ENCODE measurements at regions not wholly inside any gene's neighbourhood (a gene's known extent, or its start where the extent isn't known, plus 50 kb on each side); places are given as distances from the start of the nearest gene placed in this dataset.
"Not testable (repeated sequence)": the region's sequence is repeated elsewhere in the genome, so short reads cannot be mapped to it uniquely, and the experiment has no call there.

- no peaks in the 10 kb centered on the region for H3K27me3 ChIP-seq (ENCODE audit: insufficient read depth, poor library complexity, severe bottlenecking)
- TF ChIP-seq, protein P1, sequence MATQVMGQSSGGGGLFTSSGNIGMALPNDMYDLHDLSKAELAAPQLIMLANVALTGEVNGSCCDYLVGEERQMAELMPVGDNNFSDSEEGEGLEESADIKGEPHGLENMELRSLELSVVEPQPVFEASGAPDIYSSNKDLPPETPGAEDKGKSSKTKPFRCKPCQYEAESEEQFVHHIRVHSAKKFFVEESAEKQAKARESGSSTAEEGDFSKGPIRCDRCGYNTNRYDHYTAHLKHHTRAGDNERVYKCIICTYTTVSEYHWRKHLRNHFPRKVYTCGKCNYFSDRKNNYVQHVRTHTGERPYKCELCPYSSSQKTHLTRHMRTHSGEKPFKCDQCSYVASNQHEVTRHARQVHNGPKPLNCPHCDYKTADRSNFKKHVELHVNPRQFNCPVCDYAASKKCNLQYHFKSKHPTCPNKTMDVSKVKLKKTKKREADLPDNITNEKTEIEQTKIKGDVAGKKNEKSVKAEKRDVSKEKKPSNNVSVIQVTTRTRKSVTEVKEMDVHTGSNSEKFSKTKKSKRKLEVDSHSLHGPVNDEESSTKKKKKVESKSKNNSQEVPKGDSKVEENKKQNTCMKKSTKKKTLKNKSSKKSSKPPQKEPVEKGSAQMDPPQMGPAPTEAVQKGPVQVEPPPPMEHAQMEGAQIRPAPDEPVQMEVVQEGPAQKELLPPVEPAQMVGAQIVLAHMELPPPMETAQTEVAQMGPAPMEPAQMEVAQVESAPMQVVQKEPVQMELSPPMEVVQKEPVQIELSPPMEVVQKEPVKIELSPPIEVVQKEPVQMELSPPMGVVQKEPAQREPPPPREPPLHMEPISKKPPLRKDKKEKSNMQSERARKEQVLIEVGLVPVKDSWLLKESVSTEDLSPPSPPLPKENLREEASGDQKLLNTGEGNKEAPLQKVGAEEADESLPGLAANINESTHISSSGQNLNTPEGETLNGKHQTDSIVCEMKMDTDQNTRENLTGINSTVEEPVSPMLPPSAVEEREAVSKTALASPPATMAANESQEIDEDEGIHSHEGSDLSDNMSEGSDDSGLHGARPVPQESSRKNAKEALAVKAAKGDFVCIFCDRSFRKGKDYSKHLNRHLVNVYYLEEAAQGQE (IDR thresholded peaks at IDR 0.05; ENCODE audit: insufficient replicate concordance, low read depth) = no peak
- TF ChIP-seq POLR2AphosphoS5 (IDR thresholded peaks at IDR 0.05; ENCODE audit: low read depth) = no peak
- no peak for TF ChIP-seq SPI1 (IDR thresholded peaks at IDR 0.05; ENCODE audit: borderline replicate concordance, low read depth)
- TF ChIP-seq GABPA (IDR thresholded peaks at IDR 0.05; ENCODE audit: low read depth) = no peak
- TF ChIP-seq CTCF (IDR thresholded peaks at IDR 0.05; ENCODE audit: insufficient read depth, low read length) = no peak
- no peak overlapping the region for H3K27ac ChIP-seq (replicated peaks)
- no peak overlapping the region for H3K4me3 ChIP-seq (replicated peaks; ENCODE audit: insufficient read depth, low read length)
- DNase-seq (ENCODE audit: low read depth in 1 of 2, low spot score in 1 of 2) = no peak
Measured at GRCh38 chr12:24625103-24625502, 323.8 kb downstream of the BCAT1 start.

- H3K27ac ChIP-seq (replicated peaks); DNase-seq (ENCODE audit: low read depth in 1 of 2, low spot score in 1 of 2); H3K4me3 ChIP-seq (replicated peaks; ENCODE audit: insufficient read depth, low read length); H3K27me3 ChIP-seq (ENCODE audit: insufficient read depth, poor library complexity, severe bottlenecking): not testable (repeated sequence)
Measured at GRCh38 chr12:24619954-24620353, 328.9 kb downstream of the BCAT1 start.

DNA sequence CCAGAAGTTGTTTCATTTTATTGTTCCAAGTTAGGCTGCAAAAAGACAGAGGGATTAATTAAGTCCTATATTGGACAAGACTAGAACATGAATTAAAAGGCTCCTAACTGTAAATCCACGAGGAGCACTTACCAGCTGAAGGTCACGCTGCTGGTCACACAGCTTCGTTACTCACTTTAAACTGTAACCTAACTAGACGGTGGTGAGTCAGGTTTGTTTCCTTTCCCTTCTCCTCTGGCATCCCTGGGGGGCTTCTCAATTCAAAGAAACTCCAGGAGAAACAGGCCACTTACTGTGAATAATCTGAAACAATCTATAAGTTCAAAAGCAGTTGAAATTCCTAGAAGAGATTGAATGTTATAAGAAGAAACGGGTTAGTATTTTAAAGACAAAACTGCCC is 331.4 kb downstream of the BCAT1 start:
- Histone ChIP-seq H3K27ac (replicated peaks) (no peak overlapping the region), H3K27me3 (ENCODE audit: insufficient read depth, poor library complexity, severe bottlenecking) (no peaks in the 10 kb centered on the region), H3K4me3 (replicated peaks; ENCODE audit: insufficient read depth, low read length) (no peak overlapping the region)
- TF ChIP-seq CTCF (IDR thresholded peaks at IDR 0.05; ENCODE audit: insufficient read depth, low read length) (no peak), SPI1 (IDR thresholded peaks at IDR 0.05; ENCODE audit: borderline replicate concordance, low read depth) (no peak), POLR2AphosphoS5 (IDR thresholded peaks at IDR 0.05; ENCODE audit: low read depth) (no peak)
- TF ChIP-seq, protein P1 (IDR thresholded peaks at IDR 0.05; ENCODE audit: insufficient replicate concordance, low read depth) = no peak
- no peak for DNase-seq (ENCODE audit: low read depth in 1 of 2, low spot score in 1 of 2)

GRCh38 chr12:24615967-24616411 is 332.9 kb downstream of the BCAT1 start:
- Histone ChIP-seq H3K4me3 (replicated peaks; ENCODE audit: insufficient read depth, low read length) (no peak overlapping the region), H3K27ac (replicated peaks) (no peak overlapping the region), H3K27me3 (ENCODE audit: insufficient read depth, poor library complexity, severe bottlenecking) (no peaks in the 10 kb centered on the region)
- TF ChIP-seq, protein P1 (IDR thresholded peaks at IDR 0.05; ENCODE audit: insufficient replicate concordance, low read depth) = no peak
- no peak for TF ChIP-seq POLR2AphosphoS5 (IDR thresholded peaks at IDR 0.05; ENCODE audit: low read depth)
- no peak for TF ChIP-seq CTCF (IDR thresholded peaks at IDR 0.05; ENCODE audit: insufficient read depth, low read length)
- no peak for TF ChIP-seq SPI1 (IDR thresholded peaks at IDR 0.05; ENCODE audit: borderline replicate concordance, low read depth)
- TF ChIP-seq GABPA (IDR thresholded peaks at IDR 0.05; ENCODE audit: low read depth) = no peak
- DNase-seq (ENCODE audit: low read depth in 1 of 2, low spot score in 1 of 2) = no peak
